BJ (cell line): ENCODE measurements at regions not wholly inside any gene's neighbourhood (a gene's known extent, or its start where the extent isn't known, plus 50 kb on each side); places are given as distances from the start of the nearest gene placed in this dataset.

Experiments used
- CTCF ChIA-PET: fragments of 350-600 bp; formaldehyde crosslinking; extraction: SDS; loops from one replicate; lab custom pipeline; 2021; ENCODE audit warnings: antibody characterized with exemption, inconsistent platforms; lab: Yijun Ruan, JAX
- POLR2A ChIA-PET: fragments of 300-600 bp; sonication (Branson Sonifier 250); formaldehyde crosslinking; extraction: SDS; loops from one replicate; lab custom pipeline; 2021; ENCODE audit warnings: antibody characterized with exemption; lab: Charles Lee
- DNase-seq: peaks from one replicate; pipeline ENCODE4 v3.0.0-alpha.2; 2011; ENCODE audit warnings: low read depth
- H3K27me3 ChIP-seq: 2 replicates; pipeline ENCODE4 v1.6.0; 2011; ENCODE audit warnings: low read length; ENCODE audit not compliant: control insufficient read depth, insufficient read depth
- H3K36me3 ChIP-seq: 2 replicates; pipeline ENCODE4 v1.5.1; 2011; ENCODE audit warnings: low read length; ENCODE audit not compliant: control insufficient read depth, insufficient read depth
- H3K4me3 ChIP-seq: 2 replicates; pipeline ENCODE4 v1.5.1; 2011; ENCODE audit warnings: low read depth, mild to moderate bottlenecking, control low read depth, low read length
- TF ChIP-seq, protein P1 (sequence below): IDR thresholded peaks from 2 replicates; pipeline ENCODE4 v1.5.1; 2011; ENCODE audit warnings: low read depth, mild to moderate bottlenecking, control low read depth, inconsistent platforms, low read length, moderate library complexity; ENCODE audit not compliant: insufficient read depth

DNA sequence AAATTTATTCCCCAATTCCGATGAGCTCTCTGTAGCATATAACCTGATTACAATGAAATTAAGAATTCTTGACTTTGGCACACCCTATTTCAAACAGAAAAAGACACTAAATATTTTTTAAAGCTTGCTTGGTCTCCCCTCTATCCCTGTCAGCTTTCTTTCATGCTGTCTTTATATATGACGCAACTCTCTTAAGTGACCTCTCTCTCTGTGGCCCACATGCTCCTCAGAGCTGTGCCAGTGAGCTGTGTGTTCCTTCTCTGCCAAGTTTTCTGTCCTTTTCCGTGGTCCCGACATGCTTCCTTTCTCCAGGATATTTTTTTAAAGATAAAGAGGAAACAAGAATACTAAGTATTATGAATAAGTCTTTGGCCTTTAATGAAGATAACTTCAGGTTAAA, 484.0 kb downstream of the ETNK1 start:
- ChIA-PET POLR2A (no interaction called here), CTCF (no interaction called here)
- TF ChIP-seq, protein P1, sequence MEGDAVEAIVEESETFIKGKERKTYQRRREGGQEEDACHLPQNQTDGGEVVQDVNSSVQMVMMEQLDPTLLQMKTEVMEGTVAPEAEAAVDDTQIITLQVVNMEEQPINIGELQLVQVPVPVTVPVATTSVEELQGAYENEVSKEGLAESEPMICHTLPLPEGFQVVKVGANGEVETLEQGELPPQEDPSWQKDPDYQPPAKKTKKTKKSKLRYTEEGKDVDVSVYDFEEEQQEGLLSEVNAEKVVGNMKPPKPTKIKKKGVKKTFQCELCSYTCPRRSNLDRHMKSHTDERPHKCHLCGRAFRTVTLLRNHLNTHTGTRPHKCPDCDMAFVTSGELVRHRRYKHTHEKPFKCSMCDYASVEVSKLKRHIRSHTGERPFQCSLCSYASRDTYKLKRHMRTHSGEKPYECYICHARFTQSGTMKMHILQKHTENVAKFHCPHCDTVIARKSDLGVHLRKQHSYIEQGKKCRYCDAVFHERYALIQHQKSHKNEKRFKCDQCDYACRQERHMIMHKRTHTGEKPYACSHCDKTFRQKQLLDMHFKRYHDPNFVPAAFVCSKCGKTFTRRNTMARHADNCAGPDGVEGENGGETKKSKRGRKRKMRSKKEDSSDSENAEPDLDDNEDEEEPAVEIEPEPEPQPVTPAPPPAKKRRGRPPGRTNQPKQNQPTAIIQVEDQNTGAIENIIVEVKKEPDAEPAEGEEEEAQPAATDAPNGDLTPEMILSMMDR, result no peak
- no peaks in the 10 kb centered on the region for H3K27me3 ChIP-seq
- no peak for DNase-seq
- H3K4me3 ChIP-seq, result no peak overlapping the region
- no peaks in the 10 kb centered on the region for H3K36me3 ChIP-seq

DNA sequence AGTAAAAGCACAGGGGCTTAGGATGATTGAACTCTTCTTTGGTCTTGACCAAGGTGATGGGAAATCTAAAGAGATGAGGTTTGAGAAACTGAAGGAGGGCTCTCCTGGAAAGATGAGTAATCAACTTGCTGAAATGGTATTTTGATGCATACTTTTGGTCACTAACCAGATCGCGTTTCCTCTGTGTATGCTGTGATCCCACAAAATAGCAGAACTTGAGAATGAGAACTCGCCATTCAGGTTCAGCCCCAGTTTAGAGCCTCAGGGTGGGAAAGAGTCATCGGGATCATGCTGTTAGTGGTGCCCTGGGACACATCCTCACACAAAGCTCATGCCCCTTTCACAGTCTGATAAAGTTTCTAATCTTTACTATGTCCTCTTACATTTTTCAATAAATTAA, 488.8 kb downstream of the ETNK1 start:
- ChIA-PET CTCF (no interaction called here), POLR2A (no interaction called here)

DNA sequence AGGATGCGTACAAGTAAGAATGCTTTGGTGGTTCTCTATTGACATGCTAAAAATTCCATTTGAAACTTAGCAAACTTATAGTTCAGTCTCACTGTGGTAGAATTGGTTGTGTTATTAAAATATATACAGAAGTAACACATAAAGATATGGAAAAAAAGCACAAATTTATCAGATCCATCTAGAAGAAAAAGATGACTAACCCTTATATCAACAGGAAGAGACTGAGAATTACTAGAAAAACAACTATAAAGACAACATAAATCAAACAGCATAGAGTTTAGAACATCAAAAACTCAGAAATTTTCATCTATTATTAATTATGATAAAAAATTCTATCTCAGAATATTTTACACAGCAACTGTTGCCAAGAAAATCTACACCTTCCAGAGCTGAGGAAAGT, 491.0 kb downstream of the ETNK1 start:
- Histone ChIP-seq H3K27me3 (no peaks in the 10 kb centered on the region), H3K4me3 (no peak overlapping the region), H3K36me3 (no peaks in the 10 kb centered on the region)
- DNase-seq, result no peak
- TF ChIP-seq, protein P1, result no peak
- ChIA-PET POLR2A (no interaction called here), CTCF (no interaction called here)

More for the DNA sequence above, 488.8 kb downstream of the ETNK1 start:
- no peak for DNase-seq
- Histone ChIP-seq H3K27me3 (no peaks in the 10 kb centered on the region), H3K4me3 (no peak overlapping the region), H3K36me3 (no peaks in the 10 kb centered on the region)
- TF ChIP-seq, protein P1, result no peak

DNA sequence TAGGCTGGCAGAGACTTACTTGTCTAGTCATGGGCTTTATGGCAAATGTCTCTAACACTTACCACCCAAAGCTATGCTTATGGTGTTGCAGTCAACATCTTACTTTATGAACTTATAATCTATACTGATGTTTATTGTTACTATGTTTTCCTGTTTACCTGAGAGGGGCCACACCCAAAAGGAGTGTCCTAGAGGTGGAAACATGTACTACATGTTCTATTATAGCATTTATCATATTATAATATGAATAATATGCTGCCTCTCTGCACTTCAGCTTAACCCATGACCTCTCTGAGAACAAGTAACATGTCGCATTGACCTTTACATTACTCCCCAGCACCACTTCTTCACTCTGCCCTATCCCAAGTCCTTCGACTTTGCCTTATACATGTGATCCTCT, 501.8 kb downstream of the ETNK1 start:
- ChIA-PET POLR2A (no interaction called here), CTCF (no interaction called here)
- H3K36me3 ChIP-seq, result no peaks in the 10 kb centered on the region
- DNase-seq, result no peak
- no peaks in the 10 kb centered on the region for H3K27me3 ChIP-seq
- no peak overlapping the region for H3K4me3 ChIP-seq
- TF ChIP-seq, protein P1, result no peak

DNA sequence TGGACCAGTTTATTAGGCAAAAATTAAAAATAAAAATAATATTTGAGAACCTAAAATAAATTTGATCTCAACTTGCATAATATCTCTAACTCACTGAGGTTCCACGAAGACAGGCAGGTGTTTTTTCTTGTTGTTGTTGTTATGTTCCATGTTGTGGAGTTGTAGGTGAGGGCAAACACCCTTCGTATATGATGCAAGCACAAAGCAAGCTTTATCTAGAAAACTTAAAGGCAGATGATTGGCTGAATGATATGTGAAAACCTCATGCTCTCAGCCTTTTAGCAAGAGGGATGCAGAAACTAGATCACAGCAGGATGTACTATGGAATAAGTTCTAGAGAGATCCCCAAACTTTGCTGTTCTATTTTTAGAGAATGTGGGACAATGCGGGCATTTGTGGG, 502.7 kb downstream of the ETNK1 start:
- no peaks in the 10 kb centered on the region for H3K27me3 ChIP-seq
- H3K36me3 ChIP-seq, result no peaks in the 10 kb centered on the region
- no peak overlapping the region for H3K4me3 ChIP-seq
- TF ChIP-seq, protein P1, result no peak
- ChIA-PET CTCF (no interaction called here), POLR2A (no interaction called here)
- DNase-seq, result no peak
